Muscle of leg (tissue), 3 donors: ENCODE measurements at regions not wholly inside any gene's neighbourhood (a gene's known extent, or its start where the extent isn't known, plus 50 kb on each side); places are given as distances from the start of the nearest gene placed in this dataset.

Experiments used
- DNase-seq: peaks from one replicate; pipeline ENCODE4 v3.0.0; 2013
- H3K27ac ChIP-seq: one replicate; pipeline ENCODE4 v1.5.1; 2013; ENCODE audit warnings: mild to moderate bottlenecking, low read length, control low read depth
- H3K27me3 ChIP-seq: one replicate; pipeline ENCODE4 v1.6.1; 2013; ENCODE audit warnings: low read length; ENCODE audit not compliant: control insufficient read depth, insufficient read depth
- H3K36me3 ChIP-seq: one replicate; pipeline ENCODE4 v1.6.1; 2013; ENCODE audit warnings: low read length; ENCODE audit not compliant: control insufficient read depth, insufficient read depth
- H3K4me1 ChIP-seq: one replicate; pipeline ENCODE4 v1.6.1; 2013; ENCODE audit warnings: low read length; ENCODE audit not compliant: control insufficient read depth, insufficient read depth
- H3K4me3 ChIP-seq: one replicate; pipeline ENCODE4 v1.5.1; 2013; ENCODE audit warnings: low read length, control low read depth
- H3K9me3 ChIP-seq: replicated peaks from 2 replicates; pipeline ENCODE4 v1.6.1; 2013; ENCODE audit warnings: low read depth, low read length; ENCODE audit not compliant: control insufficient read depth
- WGBS: methylation state at CpG from one replicate; pipeline ENCODE4 v1.1.5; 2013; ENCODE audit warnings: missing lambda C conversion rate; ENCODE audit not compliant: insufficient coverage; 5-methylcytosine and 5-hydroxymethylcytosine counted together

- WGBS, result no CpG with 5 or more reads among the region's 2 CpGs
- Histone ChIP-seq H3K36me3 (no peaks in the 10 kb centered on the region), H3K9me3 (no peaks in the 10 kb centered on the region), H3K27me3 (no peaks in the 10 kb centered on the region), H3K27ac (no peak overlapping the region), H3K4me1 (no peaks in the 10 kb centered on the region), H3K4me3 (no peak overlapping the region)
- no peak for DNase-seq
These were observed 1385.6 kb upstream of the SLC39A10 start for GRCh38 chr2:194271293-194271961.

GRCh38 chr2:194270648-194271047 is 1386.4 kb upstream of the SLC39A10 start:
- H3K4me1 ChIP-seq, result no peaks in the 10 kb centered on the region
- no peak overlapping the region for H3K4me3 ChIP-seq
- H3K9me3 ChIP-seq, result no peaks in the 10 kb centered on the region
- no peaks in the 10 kb centered on the region for H3K27me3 ChIP-seq
- no peak overlapping the region for H3K27ac ChIP-seq
- H3K36me3 ChIP-seq, result no peaks in the 10 kb centered on the region
- no peak for DNase-seq

DNA sequence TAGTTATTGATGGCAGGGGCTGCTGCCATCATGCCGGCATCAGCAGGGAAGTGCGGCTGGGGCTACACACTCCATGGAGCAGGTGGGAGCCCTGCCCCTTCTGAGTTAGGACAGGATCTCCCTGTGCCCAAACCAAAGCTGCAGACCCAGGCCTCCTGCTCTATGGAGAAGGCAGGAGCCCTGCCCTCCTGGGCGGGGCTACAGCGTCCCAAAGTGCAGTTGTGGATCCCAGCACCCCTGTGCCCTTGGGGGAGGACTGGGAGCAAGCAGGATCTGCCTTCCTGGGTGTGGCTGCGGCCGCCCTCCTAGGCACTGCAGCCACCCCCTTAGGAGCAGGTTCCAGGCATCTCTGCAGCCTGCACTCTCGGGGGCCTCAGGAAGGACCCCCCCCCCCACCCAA is 1392.4 kb upstream of the SLC39A10 start:
- H3K9me3 ChIP-seq, result no peaks in the 10 kb centered on the region
- no peak for DNase-seq
- no peak overlapping the region for H3K27ac ChIP-seq
- H3K36me3 ChIP-seq, result no peaks in the 10 kb centered on the region
- H3K27me3 ChIP-seq, result no peaks in the 10 kb centered on the region
- no peak overlapping the region for H3K4me3 ChIP-seq
- no peaks in the 10 kb centered on the region for H3K4me1 ChIP-seq
- 93% methylated on average over 4 of the region's 7 CpGs for whole genome bisulfite sequencing

DNA sequence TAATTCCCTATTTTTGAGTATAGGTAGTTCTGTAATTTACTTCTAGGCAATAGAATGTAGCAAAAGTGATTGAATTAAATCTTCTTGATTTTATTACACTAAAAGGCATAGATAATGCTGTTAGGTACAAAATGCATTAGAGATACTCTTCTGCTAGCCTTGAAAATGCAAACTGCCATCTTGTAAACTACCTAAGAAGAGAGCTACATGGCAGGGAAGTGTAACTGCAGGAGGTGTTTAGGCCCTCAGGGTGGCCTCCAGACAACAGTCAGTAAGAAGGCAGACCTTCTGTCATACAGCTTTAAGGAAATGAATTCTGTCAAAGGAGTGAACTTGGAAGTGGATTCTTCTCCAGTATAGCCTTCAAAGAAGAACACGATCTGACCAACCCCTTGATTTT is 1396.8 kb upstream of the SLC39A10 start:
- Histone ChIP-seq H3K27me3 (no peaks in the 10 kb centered on the region), H3K27ac (no peak overlapping the region), H3K4me3 (no peak overlapping the region), H3K9me3 (no peaks in the 10 kb centered on the region), H3K4me1 (no peaks in the 10 kb centered on the region), H3K36me3 (no peaks in the 10 kb centered on the region)
- 100% methylated on average over 1 of the region's 1 CpG for WGBS
- DNase-seq, result no peak

DNA sequence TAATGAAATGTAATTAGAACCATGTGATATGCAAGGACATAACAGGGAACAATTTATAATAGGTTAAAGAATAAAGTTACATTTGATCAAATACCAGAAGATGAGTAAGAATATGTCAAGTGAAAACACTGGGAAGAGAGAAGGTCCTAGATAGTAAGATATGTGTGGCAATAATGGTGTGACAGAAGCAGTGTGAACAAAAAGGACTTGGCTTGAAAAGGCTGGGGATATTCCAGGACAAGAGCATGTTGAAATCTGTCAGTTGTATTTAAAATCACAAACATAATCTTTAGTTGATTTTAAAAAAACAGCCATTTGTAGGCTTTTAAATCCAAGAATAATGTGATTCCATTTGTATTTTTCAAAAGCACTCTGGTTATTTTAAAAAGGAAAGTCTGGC is 1399.9 kb upstream of the SLC39A10 start:
- Histone ChIP-seq H3K36me3 (no peaks in the 10 kb centered on the region), H3K27me3 (no peaks in the 10 kb centered on the region), H3K4me3 (no peak overlapping the region), H3K9me3 (no peaks in the 10 kb centered on the region), H3K4me1 (no peaks in the 10 kb centered on the region), H3K27ac (no peak overlapping the region)
- DNase-seq, result no peak

GRCh38 chr2:194253528-194254259 is 1403.3 kb upstream of the SLC39A10 start:
- no peaks in the 10 kb centered on the region for H3K27me3 ChIP-seq
- H3K4me1 ChIP-seq, result no peaks in the 10 kb centered on the region
- H3K27ac ChIP-seq, result no peak overlapping the region
- no peak for DNase-seq
- no peaks in the 10 kb centered on the region for H3K36me3 ChIP-seq
- WGBS, result 90% methylated on average over 5 of the region's 7 CpGs
- H3K9me3 ChIP-seq, result no peaks in the 10 kb centered on the region
- no peak overlapping the region for H3K4me3 ChIP-seq

DNA sequence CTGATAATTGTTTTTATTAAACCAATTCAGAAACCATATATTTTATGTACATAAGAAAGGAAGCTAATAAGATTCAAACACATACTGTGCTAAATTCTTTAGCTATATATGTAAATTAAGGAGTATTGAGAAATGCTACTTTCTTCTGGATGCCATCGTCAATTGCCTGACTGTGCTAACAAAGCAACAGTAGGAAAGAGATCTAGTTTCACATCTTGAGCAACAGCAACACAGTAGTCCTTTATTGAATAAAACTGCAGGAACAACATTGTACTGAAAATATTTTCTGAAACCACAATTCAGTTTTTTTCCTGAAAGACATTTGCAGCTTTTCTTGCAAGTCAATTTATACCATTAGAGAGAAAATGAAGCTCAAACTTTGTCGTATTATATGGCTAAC is 1404.9 kb upstream of the SLC39A10 start:
- no peak overlapping the region for H3K27ac ChIP-seq
- WGBS, result no CpG with 5 or more reads among the region's 2 CpGs

DNA sequence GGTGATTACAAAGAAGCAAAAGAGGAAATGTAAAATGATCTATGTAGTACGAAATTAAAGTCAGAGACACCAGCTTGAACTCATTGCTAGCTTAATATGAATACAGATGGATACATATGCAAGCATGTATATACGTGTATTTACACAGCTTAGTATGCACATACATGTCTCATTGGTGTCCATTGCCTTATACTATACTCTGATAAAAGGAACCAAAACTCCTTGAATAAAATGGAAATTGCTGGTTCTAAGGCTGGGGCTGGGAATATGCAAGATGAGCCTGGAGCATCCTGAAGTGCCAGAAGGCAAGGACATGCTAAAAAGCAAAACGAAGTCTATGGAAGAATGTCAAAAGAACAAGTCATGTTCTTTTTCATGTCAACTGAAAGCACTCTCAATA is 1424.4 kb upstream of the SLC39A10 start:
- Histone ChIP-seq H3K4me3 (no peak overlapping the region), H3K9me3 (no peaks in the 10 kb centered on the region), H3K4me1 (no peaks in the 10 kb centered on the region), H3K36me3 (no peaks in the 10 kb centered on the region), H3K27ac (no peak overlapping the region), H3K27me3 (no peaks in the 10 kb centered on the region)
- WGBS, result 43% methylated on average over 1 of the region's 3 CpGs
- no peak for DNase-seq

More for the DNA sequence above, 1404.9 kb upstream of the SLC39A10 start:
- Histone ChIP-seq H3K36me3 (no peaks in the 10 kb centered on the region), H3K27me3 (no peaks in the 10 kb centered on the region), H3K4me1 (no peaks in the 10 kb centered on the region), H3K4me3 (no peak overlapping the region), H3K9me3 (no peaks in the 10 kb centered on the region)
- no peak for DNase-seq

DNA sequence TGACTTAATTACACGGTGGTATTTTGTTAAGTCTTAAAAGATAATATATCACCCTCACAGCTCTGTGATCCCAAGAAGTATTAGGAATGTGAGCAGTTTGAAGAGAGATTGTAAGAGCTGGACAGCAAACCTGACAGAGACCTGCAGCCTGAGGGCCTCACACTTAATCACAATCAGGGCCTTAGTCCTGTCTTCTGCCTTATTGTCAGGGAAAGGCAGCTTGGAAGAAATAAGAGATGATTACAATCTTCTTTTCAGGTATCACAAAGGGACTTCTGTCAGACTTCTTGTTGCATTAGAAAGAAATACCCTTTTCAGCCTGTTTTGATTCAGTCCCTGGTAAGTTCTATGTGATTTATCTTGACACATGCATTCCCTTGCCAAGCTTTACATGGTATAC is 1433.8 kb upstream of the SLC39A10 start:
- no peak for DNase-seq
- H3K27ac ChIP-seq, result no peak overlapping the region
- no peaks in the 10 kb centered on the region for H3K36me3 ChIP-seq
- no CpG with 5 or more reads among the region's 1 CpG for WGBS
- no peak overlapping the region for H3K4me3 ChIP-seq
- H3K27me3 ChIP-seq, result no peaks in the 10 kb centered on the region
- H3K9me3 ChIP-seq, result no peaks in the 10 kb centered on the region
- no peaks in the 10 kb centered on the region for H3K4me1 ChIP-seq

GRCh38 chr2:194214192-194214591 is 1442.8 kb upstream of the SLC39A10 start:
- Histone ChIP-seq H3K9me3 (no peaks in the 10 kb centered on the region), H3K27ac (no peak overlapping the region), H3K4me3 (no peak overlapping the region), H3K36me3 (no peaks in the 10 kb centered on the region), H3K27me3 (no peaks in the 10 kb centered on the region), H3K4me1 (no peaks in the 10 kb centered on the region)
- DNase-seq, result no peak
